ENCODE measurements at regions not wholly inside any gene's neighbourhood (a gene's known extent, or its start where the extent isn't known, plus 50 kb on each side); places are given as distances from the start of the nearest gene placed in this dataset.

DNA sequence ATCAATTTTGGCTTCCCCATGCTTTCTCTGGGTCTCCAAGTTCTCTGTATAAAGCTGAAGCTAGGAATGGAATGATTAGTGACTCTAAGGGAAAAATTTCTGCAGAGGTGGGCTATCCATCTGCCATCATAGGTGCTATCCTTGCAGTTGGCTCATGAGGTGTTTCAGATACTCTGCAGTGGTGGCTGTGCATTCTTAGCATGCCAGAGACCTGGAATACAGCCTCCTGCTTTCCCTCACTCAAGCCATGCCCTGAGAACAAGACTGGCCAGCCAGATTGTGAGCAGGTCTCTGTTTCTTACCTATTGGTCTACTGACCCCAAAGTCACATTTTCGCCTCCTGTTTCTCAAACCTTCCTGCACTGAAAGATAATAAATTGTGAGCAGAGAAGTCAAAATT, 719.6 kb downstream of the CCSER2 start (continued):
- TF ChIP-seq ZIC2 (tag by site-specific recombination; IDR thresholded peaks at IDR 0.05) = no peak
- TF ChIP-seq ZNF548 (tag by site-specific recombination; IDR thresholded peaks at IDR 0.05) = no peak
- TF ChIP-seq ZBTB7A (tag by site-specific recombination; IDR thresholded peaks at IDR 0.05; ENCODE audit: low read depth) = no peak
- no peak for TF ChIP-seq ZNF558 (tag by site-specific recombination; IDR thresholded peaks at IDR 0.05)
- no peak for TF ChIP-seq ZNF585B (tag by site-specific recombination; IDR thresholded peaks at IDR 0.05)
- TF ChIP-seq ZNF121 (tag by site-specific recombination; IDR thresholded peaks at IDR 0.05) = no peak

DNA sequence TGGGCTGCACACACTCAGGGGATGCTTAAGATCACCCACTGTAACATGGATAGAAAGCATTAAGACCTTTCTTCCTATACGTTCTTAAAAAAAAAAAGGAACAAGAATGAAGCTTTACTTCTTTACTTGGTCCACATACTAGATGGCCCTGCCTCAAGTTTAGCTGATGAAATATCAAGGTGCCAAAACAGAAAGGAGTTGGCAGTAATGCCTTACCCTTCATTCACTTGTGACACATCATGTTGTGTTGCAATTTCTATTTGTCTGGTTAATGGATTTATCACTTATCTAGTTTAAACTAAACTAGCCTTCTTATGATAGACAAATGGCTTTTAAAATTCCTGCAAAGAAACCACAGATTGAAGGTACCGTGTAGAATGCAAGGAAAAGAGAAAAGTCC, 720.3 kb downstream of the CCSER2 start:
- ChIA-PET CTCF (no interaction called here), POLR2A (no interaction called here)
- TF ChIP-seq SP2 (tag by site-specific recombination; IDR thresholded peaks at IDR 0.05) (no peak), ZNF621 (tag by site-specific recombination; IDR thresholded peaks at IDR 0.05) (no peak), SCRT2 (tag by site-specific recombination; IDR thresholded peaks at IDR 0.05) (no peak)
- TF ChIP-seq, protein P1, sequence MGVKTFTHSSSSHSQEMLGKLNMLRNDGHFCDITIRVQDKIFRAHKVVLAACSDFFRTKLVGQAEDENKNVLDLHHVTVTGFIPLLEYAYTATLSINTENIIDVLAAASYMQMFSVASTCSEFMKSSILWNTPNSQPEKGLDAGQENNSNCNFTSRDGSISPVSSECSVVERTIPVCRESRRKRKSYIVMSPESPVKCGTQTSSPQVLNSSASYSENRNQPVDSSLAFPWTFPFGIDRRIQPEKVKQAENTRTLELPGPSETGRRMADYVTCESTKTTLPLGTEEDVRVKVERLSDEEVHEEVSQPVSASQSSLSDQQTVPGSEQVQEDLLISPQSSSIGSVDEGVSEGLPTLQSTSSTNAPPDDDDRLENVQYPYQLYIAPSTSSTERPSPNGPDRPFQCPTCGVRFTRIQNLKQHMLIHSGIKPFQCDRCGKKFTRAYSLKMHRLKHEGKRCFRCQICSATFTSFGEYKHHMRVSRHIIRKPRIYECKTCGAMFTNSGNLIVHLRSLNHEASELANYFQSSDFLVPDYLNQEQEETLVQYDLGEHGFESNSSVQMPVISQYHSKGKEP (tag by site-specific recombination; IDR thresholded peaks at IDR 0.05) = no peak
- no peaks in the 10 kb centered on the region for H3K36me3 ChIP-seq (ENCODE audit: control insufficient read depth in 2 of 2, insufficient read depth in 1 of 2, low read length in 2 of 2)
- H3K4me1 ChIP-seq (ENCODE audit: control insufficient read depth, insufficient read depth, low read length) = no peaks in the 10 kb centered on the region
- no peak overlapping the region for H3K4me3 ChIP-seq (ENCODE audit: low read depth, low read length)
- H3K9me3 ChIP-seq (ENCODE audit: control insufficient read depth, insufficient read depth, low read depth, low read length) = no peaks in the 10 kb centered on the region
- H3K27ac ChIP-seq (ENCODE audit: extremely low read depth, low read depth, low read length) = no peak overlapping the region

DNA sequence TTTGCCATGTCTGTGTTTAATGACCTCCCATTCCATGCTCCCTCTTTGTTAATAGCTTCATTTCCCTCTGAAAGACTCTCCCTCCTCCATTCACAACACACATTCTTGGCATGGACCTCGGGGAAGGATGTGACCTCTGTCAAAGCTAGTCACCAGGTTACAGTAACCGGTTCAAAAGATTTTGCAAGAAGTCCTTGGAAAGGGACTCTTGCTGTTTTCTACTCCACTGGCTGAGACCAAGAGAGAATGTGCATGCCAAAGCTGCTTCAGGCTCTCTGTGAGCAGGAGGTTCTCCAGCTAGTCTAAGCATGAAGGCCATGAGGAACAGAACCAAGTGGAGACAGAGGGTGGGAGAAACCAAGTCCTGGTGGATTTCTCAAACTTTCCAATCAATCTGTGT, 732.6 kb downstream of the CCSER2 start:
- TF ChIP-seq, protein P2, sequence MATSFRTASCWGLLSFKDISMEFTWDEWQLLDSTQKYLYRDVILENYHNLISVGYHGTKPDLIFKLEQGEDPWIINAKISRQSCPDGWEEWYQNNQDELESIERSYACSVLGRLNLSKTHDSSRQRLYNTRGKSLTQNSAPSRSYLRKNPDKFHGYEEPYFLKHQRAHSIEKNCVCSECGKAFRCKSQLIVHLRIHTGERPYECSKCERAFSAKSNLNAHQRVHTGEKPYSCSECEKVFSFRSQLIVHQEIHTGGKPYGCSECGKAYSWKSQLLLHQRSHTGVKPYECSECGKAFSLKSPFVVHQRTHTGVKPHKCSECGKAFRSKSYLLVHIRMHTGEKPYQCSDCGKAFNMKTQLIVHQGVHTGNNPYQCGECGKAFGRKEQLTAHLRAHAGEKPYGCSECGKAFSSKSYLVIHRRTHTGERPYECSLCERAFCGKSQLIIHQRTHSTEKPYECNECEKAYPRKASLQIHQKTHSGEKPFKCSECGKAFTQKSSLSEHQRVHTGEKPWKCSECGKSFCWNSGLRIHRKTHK (tag by site-specific recombination; IDR thresholded peaks at IDR 0.05) = no peak
- no peak for TF ChIP-seq ZNF335 (tag by site-specific recombination; conservative IDR thresholded peaks at IDR 0.05)
- no peak for TF ChIP-seq REPIN1 (tag by site-specific recombination; IDR thresholded peaks at IDR 0.05; ENCODE audit: low read depth)
- TF ChIP-seq, protein P3, sequence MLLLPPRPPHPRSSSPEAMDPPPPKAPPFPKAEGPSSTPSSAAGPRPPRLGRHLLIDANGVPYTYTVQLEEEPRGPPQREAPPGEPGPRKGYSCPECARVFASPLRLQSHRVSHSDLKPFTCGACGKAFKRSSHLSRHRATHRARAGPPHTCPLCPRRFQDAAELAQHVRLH (tag by site-specific recombination; IDR thresholded peaks at IDR 0.05) = no peak
- TF ChIP-seq, protein P4, sequence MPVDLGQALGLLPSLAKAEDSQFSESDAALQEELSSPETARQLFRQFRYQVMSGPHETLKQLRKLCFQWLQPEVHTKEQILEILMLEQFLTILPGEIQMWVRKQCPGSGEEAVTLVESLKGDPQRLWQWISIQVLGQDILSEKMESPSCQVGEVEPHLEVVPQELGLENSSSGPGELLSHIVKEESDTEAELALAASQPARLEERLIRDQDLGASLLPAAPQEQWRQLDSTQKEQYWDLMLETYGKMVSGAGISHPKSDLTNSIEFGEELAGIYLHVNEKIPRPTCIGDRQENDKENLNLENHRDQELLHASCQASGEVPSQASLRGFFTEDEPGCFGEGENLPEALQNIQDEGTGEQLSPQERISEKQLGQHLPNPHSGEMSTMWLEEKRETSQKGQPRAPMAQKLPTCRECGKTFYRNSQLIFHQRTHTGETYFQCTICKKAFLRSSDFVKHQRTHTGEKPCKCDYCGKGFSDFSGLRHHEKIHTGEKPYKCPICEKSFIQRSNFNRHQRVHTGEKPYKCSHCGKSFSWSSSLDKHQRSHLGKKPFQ (tag by site-specific recombination; IDR thresholded peaks at IDR 0.05) = no peak
- TF ChIP-seq OSR2 (tag by site-specific recombination; IDR thresholded peaks at IDR 0.05) = no peak
- no peak for TF ChIP-seq ZNF175 (tag by site-specific recombination; IDR thresholded peaks at IDR 0.05)
- no peak for TF ChIP-seq ZNF140 (tag by site-specific recombination; IDR thresholded peaks at IDR 0.05)
- TF ChIP-seq, protein P5, sequence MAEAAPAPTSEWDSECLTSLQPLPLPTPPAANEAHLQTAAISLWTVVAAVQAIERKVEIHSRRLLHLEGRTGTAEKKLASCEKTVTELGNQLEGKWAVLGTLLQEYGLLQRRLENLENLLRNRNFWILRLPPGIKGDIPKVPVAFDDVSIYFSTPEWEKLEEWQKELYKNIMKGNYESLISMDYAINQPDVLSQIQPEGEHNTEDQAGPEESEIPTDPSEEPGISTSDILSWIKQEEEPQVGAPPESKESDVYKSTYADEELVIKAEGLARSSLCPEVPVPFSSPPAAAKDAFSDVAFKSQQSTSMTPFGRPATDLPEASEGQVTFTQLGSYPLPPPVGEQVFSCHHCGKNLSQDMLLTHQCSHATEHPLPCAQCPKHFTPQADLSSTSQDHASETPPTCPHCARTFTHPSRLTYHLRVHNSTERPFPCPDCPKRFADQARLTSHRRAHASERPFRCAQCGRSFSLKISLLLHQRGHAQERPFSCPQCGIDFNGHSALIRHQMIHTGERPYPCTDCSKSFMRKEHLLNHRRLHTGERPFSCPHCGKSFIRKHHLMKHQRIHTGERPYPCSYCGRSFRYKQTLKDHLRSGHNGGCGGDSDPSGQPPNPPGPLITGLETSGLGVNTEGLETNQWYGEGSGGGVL (tag by site-specific recombination; IDR thresholded peaks at IDR 0.05) = no peak
- POLR2A ChIA-PET = no interaction called here
- CTCF ChIA-PET = interaction anchor here (0.6 kb wide), 1 partner anchor 34 kb away, joined by 4 read pairs; no protein-coding TSS in a partner anchor

More for the DNA sequence above, 732.6 kb downstream of the CCSER2 start:
- no peaks in the 10 kb centered on the region for H3K9me3 ChIP-seq (ENCODE audit: control insufficient read depth, insufficient read depth, low read depth, low read length)
- H3K4me3 ChIP-seq (ENCODE audit: low read depth, low read length) = no peak overlapping the region
- no peaks in the 10 kb centered on the region for H3K4me1 ChIP-seq (ENCODE audit: control insufficient read depth, insufficient read depth, low read length)
- H3K36me3 ChIP-seq (ENCODE audit: control insufficient read depth in 2 of 2, insufficient read depth in 1 of 2, low read length in 2 of 2) = no peaks in the 10 kb centered on the region
- no peak overlapping the region for H3K27ac ChIP-seq (ENCODE audit: extremely low read depth, low read depth, low read length)
